ENCODE measurements at regions not wholly inside any gene's neighbourhood (a gene's known extent, or its start where the extent isn't known, plus 50 kb on each side); places are given as distances from the start of the nearest gene placed in this dataset.
"Not testable (repeated sequence)": the region's sequence is repeated elsewhere in the genome, so short reads cannot be mapped to it uniquely, and the experiment has no call there.

DNA sequence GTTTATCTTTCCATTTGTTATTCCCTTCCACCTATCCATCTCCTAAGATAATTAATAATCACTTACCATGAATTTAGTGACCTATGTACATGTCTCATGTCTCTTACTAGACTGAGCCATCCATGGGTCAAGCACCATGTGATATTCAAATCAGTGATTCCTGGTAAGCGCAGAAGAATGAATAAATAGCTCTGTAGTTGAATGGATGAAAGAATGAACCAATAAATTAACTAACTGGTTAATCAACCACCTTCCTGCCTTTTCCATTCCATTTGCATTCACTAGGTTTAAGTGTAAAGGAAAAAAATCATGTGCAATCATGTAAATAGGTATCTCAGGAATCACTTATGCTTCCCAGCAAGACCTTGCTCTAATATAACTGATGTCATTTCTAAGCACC lies 779.5 kb downstream of the NTRK3 start:
- CTCF ChIA-PET = no interaction called here

GRCh38 chr15:87470923-87471322 lies 785.6 kb downstream of the NTRK3 start:
- intact Hi-C loops (cut with micrococcal nuclease; ENCODE audit: unreplicated experiment) = no loop called here
- CTCF ChIA-PET = no interaction called here
- no peaks in the 10 kb centered on the region for H3K27me3 ChIP-seq (ENCODE audit: control insufficient read depth, insufficient read depth, low read length)
- H3K4me1 ChIP-seq (ENCODE audit: control insufficient read depth, insufficient read depth, low read length) = no peaks in the 10 kb centered on the region
- no peaks in the 10 kb centered on the region for H3K9me3 ChIP-seq (ENCODE audit: control insufficient read depth, insufficient read depth, low read depth, low read length)
- H3K27ac ChIP-seq (ENCODE audit: low read length) = no peak overlapping the region
- BruUV-seq (replicated peaks) = no TSS peak
- ATAC-seq (no peak), DNase-seq (ENCODE audit: low read depth, low spot score) (no peak)
- POLR2A ChIA-PET = no interaction called here
- TF ChIP-seq, protein P1, sequence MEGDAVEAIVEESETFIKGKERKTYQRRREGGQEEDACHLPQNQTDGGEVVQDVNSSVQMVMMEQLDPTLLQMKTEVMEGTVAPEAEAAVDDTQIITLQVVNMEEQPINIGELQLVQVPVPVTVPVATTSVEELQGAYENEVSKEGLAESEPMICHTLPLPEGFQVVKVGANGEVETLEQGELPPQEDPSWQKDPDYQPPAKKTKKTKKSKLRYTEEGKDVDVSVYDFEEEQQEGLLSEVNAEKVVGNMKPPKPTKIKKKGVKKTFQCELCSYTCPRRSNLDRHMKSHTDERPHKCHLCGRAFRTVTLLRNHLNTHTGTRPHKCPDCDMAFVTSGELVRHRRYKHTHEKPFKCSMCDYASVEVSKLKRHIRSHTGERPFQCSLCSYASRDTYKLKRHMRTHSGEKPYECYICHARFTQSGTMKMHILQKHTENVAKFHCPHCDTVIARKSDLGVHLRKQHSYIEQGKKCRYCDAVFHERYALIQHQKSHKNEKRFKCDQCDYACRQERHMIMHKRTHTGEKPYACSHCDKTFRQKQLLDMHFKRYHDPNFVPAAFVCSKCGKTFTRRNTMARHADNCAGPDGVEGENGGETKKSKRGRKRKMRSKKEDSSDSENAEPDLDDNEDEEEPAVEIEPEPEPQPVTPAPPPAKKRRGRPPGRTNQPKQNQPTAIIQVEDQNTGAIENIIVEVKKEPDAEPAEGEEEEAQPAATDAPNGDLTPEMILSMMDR (IDR thresholded peaks at IDR 0.05) = no peak
- TF ChIP-seq POLR2AphosphoS5 (IDR thresholded peaks at IDR 0.05; ENCODE audit: low read depth, low read length) (no peak), REST (IDR thresholded peaks at IDR 0.05; ENCODE audit: insufficient read depth in 1 of 2, low read depth in 2 of 2, low read length in 1 of 2) (no peak), SIN3A (IDR thresholded peaks at IDR 0.05; ENCODE audit: borderline replicate concordance, insufficient read depth, low read depth, low read length) (no peak), TCF7L2 (IDR thresholded peaks at IDR 0.05; ENCODE audit: low read depth, low read length) (no peak)
- no peaks in the 10 kb centered on the region for H3K36me3 ChIP-seq (ENCODE audit: control insufficient read depth, insufficient read depth, low read length)
- in situ Hi-C loops (cut with HindIII; ENCODE audit: low pct_unique_long_range_greater_than_20kb, low sequenced_read_pairs) = no loop called here
- H3K4me3 ChIP-seq (ENCODE audit: low read depth in 2 of 2, low read length in 2 of 2) = no peak overlapping the region

More for the DNA sequence above, 779.5 kb downstream of the NTRK3 start:
- in situ Hi-C loops (cut with HindIII; ENCODE audit: low pct_unique_long_range_greater_than_20kb, low sequenced_read_pairs) (no loop called here), intact Hi-C loops (cut with micrococcal nuclease; ENCODE audit: unreplicated experiment) (no loop called here)
- H3K27ac ChIP-seq (ENCODE audit: low read length) = no peak overlapping the region
- TF ChIP-seq, protein P1 (IDR thresholded peaks at IDR 0.05) = no peak
- no peak for TF ChIP-seq REST (IDR thresholded peaks at IDR 0.05; ENCODE audit: insufficient read depth in 1 of 2, low read depth in 2 of 2, low read length in 1 of 2)
- no peak for TF ChIP-seq POLR2AphosphoS5 (IDR thresholded peaks at IDR 0.05; ENCODE audit: low read depth, low read length)
- no peak for TF ChIP-seq TCF7L2 (IDR thresholded peaks at IDR 0.05; ENCODE audit: low read depth, low read length)
- no peak for TF ChIP-seq SIN3A (IDR thresholded peaks at IDR 0.05; ENCODE audit: borderline replicate concordance, insufficient read depth, low read depth, low read length)
- H3K4me3 ChIP-seq (ENCODE audit: low read depth in 2 of 2, low read length in 2 of 2) = no peak overlapping the region
- H3K4me1 ChIP-seq (ENCODE audit: control insufficient read depth, insufficient read depth, low read length) = no peaks in the 10 kb centered on the region
- DNase-seq (ENCODE audit: low read depth, low spot score) (no peak), ATAC-seq (no peak)
- no peaks in the 10 kb centered on the region for H3K9me3 ChIP-seq (ENCODE audit: control insufficient read depth, insufficient read depth, low read depth, low read length)
- BruUV-seq (replicated peaks) = no TSS peak
- POLR2A ChIA-PET = no interaction called here
- no peaks in the 10 kb centered on the region for H3K27me3 ChIP-seq (ENCODE audit: control insufficient read depth, insufficient read depth, low read length)
- H3K36me3 ChIP-seq (ENCODE audit: control insufficient read depth, insufficient read depth, low read length) = no peaks in the 10 kb centered on the region

GRCh38 chr15:87463956-87464355 lies 792.6 kb downstream of the NTRK3 start:
- intact Hi-C loops (cut with micrococcal nuclease; ENCODE audit: unreplicated experiment); H3K27me3 ChIP-seq (ENCODE audit: control insufficient read depth, insufficient read depth, low read length); POLR2A ChIA-PET; H3K27ac ChIP-seq (ENCODE audit: low read length); ATAC-seq; CTCF ChIA-PET; in situ Hi-C loops (cut with HindIII; ENCODE audit: low pct_unique_long_range_greater_than_20kb, low sequenced_read_pairs); H3K9me3 ChIP-seq (ENCODE audit: control insufficient read depth, insufficient read depth, low read depth, low read length); H3K4me3 ChIP-seq (ENCODE audit: low read depth in 2 of 2, low read length in 2 of 2); DNase-seq (ENCODE audit: low read depth, low spot score); BruUV-seq (replicated peaks); H3K36me3 ChIP-seq (ENCODE audit: control insufficient read depth, insufficient read depth, low read length); H3K4me1 ChIP-seq (ENCODE audit: control insufficient read depth, insufficient read depth, low read length): not testable (repeated sequence)
